Right lobe of liver (tissue), 4 donors: ENCODE measurements at regions not wholly inside any gene's neighbourhood (a gene's known extent, or its start where the extent isn't known, plus 50 kb on each side); places are given as distances from the start of the nearest gene placed in this dataset.

Experiments
- POLR2A ChIP-seq: fragments of 450-650 bp; IDR thresholded peaks from one replicate; pipeline ENCODE4 v1.6.1; 2017; ENCODE audit warnings: antibody characterized with exemption, mild to moderate bottlenecking
- TF ChIP-seq, protein P1 (sequence below), 4 donors: fragments of 200-600 bp in 3 of 4; fragments of 450-650 bp in 1 of 4; IDR thresholded peaks; one replicate each; pipeline versions ENCODE4 v1.5.1 to v1.8.0; 2016 to 2022; ENCODE audit warnings: antibody characterized with exemption in 4 of 4, mild to moderate bottlenecking in 2 of 4
- donor health status: DM: no; HTN: no; CAD: no.
- donor health status: DM: no; HTN: no; CAD: no.
- donor health status: DM: no; HTN: yes; CAD: no.

DNA sequence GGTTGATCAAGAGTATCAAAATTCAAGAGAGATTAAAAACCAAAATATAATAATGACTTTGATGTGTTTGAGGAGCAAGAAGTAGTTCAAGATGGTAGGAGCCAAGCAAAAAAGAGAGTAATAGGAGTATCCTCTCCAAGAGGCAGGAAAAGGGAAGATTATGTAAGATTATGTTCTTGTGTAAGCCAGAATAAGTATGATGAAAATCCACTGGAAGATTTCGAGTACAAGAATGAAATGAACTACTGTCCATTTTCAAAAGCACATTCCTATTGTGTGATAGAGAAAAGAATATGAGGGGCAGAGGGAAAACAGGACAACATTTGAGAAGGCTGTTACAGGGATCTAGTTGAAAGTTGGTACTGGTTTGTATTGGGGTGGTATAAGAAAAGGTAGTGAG lies 659.6 kb upstream of the INTU start:
- no peak for TF ChIP-seq POLR2A
- TF ChIP-seq, protein P1, sequence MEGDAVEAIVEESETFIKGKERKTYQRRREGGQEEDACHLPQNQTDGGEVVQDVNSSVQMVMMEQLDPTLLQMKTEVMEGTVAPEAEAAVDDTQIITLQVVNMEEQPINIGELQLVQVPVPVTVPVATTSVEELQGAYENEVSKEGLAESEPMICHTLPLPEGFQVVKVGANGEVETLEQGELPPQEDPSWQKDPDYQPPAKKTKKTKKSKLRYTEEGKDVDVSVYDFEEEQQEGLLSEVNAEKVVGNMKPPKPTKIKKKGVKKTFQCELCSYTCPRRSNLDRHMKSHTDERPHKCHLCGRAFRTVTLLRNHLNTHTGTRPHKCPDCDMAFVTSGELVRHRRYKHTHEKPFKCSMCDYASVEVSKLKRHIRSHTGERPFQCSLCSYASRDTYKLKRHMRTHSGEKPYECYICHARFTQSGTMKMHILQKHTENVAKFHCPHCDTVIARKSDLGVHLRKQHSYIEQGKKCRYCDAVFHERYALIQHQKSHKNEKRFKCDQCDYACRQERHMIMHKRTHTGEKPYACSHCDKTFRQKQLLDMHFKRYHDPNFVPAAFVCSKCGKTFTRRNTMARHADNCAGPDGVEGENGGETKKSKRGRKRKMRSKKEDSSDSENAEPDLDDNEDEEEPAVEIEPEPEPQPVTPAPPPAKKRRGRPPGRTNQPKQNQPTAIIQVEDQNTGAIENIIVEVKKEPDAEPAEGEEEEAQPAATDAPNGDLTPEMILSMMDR (IDR thresholded peaks at IDR 0.05): no peak
